ENCODE measurements at regions not wholly inside any gene's neighbourhood (a gene's known extent, or its start where the extent isn't known, plus 50 kb on each side); places are given as distances from the start of the nearest gene placed in this dataset.

DNA sequence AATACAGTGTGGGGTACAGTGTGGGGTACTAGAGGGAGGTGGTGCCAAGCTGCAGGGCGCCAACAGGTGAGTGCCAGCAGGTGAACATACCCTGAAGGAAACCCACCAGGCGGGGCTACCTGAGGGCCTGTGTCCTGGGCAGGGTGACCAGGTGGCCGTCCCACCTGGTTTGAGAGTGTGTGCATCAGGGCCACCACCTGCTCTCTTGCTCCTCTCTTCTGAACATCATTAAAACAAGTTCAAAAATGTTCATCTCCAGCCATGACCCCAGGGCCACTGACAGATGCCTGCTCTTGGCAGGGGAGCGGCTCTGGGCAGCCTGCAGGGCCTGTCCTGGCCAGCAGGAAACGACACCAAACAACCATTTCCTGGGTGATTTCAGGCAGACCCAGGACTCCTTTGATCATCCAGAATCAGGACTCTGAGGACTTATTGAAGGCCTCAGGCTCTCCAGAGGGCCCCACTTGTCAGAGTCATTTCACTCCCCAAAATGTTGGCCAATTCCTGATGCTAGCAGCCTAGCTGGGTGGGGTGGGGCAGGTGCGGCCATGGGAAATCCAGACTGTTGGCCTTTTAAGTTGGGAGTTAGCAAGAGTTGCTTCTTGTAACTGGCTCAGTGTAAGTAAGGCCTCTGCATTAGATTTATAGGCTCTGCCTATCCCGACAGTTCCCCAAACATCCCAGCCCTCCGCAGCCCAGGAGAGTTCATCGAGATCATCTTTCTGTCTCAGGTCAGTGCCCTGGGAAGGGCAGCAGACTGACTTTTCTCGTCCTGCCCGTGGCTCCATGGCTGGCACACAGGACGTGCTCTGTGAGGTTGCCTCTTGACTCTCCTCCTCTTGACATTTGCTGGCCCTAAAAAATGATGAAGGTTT is 111.5 kb upstream of the ZNF236 start (continued):
- TF ChIP-seq MAFK (IDR thresholded peaks at IDR 0.05; ENCODE audit: low read depth, low read length): no peak

DNA sequence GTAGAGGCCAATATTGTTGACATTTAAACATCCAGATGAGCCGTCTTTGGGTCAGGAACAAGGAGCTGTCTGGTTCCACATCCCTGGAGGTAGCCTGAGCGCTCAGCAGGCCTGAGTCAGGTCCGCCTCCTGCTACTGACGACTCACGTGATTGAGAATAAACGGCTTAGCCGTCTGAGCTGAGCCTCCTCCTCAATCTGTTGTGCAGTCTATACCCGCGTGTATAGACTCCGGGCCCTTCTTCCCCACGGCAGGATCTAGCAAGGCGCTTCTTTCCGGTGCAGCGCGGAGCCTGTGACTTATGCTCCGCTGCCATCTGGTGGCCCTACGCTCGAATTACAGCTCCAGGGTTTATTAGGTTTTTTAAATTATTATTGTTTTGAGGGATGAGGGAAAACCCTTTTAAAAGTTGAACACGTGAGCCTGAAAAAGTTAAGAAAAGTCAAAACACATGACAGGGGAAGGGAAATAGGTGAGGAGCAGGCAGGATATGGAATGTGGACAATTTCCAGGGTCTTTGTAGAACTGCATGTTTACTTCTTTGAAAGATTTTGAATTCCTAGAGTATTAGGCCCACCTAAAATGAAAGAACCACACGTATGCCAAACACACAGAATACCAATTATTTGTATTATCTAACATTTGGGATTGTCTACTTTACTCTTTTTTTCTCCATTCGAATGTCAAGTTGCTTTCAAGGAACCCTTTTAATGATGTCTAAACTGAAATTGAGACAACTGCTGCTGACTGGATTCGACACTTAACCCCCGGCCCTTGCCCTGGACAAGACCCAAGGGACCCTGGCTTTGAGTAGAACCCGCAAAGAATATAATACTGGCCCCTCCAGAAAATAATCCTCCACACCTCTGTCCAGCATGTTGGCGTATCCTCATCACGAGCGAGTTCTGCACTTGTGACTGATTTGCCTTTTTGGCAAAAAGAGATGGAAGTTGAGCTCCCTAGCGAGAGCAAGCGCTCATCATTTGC is 112.4 kb upstream of the ZNF236 start:
- peak overlapping the region; percentile 40; the same call in 1 of the 2 replicates for H3K4me2 ChIP-seq (ENCODE audit: low read depth, low read length)
- no peak overlapping the region for H3K14ac ChIP-seq (replicated peaks; ENCODE audit: low read depth, low read length)
- dilution Hi-C loops (cut with HindIII; ENCODE audit: low sequenced_read_pairs, unreplicated experiment) (no loop called here), intact Hi-C loops (cut with micrococcal nuclease) (loop anchor here (1.0 to 5.0 kb wide), 4 partner anchors 217 to 448 kb away; no protein-coding TSS in a partner anchor), in situ Hi-C loops (cut with MboI; ENCODE audit: low sequenced_read_pairs) (no loop called here)
- peak overlapping the region in 1 of 2 experiments; percentile 72; a peak in 1 of 4 replicates for H4K8ac ChIP-seq (ENCODE audit: low read depth in 2 of 2, low read length in 2 of 2)
- no peak overlapping the region for H2BK5ac ChIP-seq (ENCODE audit: low read depth, low read length, poor library complexity, severe bottlenecking)
- no peak overlapping the region for H3K4ac ChIP-seq (ENCODE audit: low read depth, low read length)
- H3K4me1 ChIP-seq (ENCODE audit: control insufficient read depth, insufficient read depth, low read length): no peaks in the 10 kb centered on the region
- POLR2A ChIA-PET (ENCODE audit: unreplicated experiment): no interaction called here
- H3K4me3 ChIP-seq (ENCODE audit: insufficient read depth, low read depth, low read length): no peak overlapping the region
- no peaks in the 10 kb centered on the region; the same call in 1 of the 2 replicates for H3K27me3 ChIP-seq (ENCODE audit: control insufficient read depth, insufficient read depth, low read length)
- no peaks in the 10 kb centered on the region for H3K36me3 ChIP-seq (ENCODE audit: control insufficient read depth, insufficient read depth, low read length)
- H2AK5ac ChIP-seq (ENCODE audit: low read depth, low read length): no peak overlapping the region
- 44% methylated on average over 6 of the region's 29 CpGs; no CpG with 5 or more reads in 1 of the 2 experiments for WGBS, 2 experiments (ENCODE audit: extremely low coverage in 2 of 2, insufficient read length in 1 of 2)
- no TSS peak for BruUV-seq (replicated peaks)
- H3K9ac ChIP-seq (ENCODE audit: low read depth, low read length): 0 out of 2 replicates have a peak overlapping the region, but pooled peaks have one; percentile 36
- H2BK20ac ChIP-seq (ENCODE audit: low read depth, low read length): no peak overlapping the region
- no peak overlapping the region for H2AK9ac ChIP-seq (replicated peaks; ENCODE audit: low read depth, low read length, poor library complexity)
- no peak overlapping the region for H3K27ac ChIP-seq (ENCODE audit: insufficient read depth, low read length)
- H3K56ac ChIP-seq (ENCODE audit: extremely low read depth, insufficient read depth, low read length): no peak overlapping the region
- no peak overlapping the region for H2BK120ac ChIP-seq (ENCODE audit: low read depth, low read length)
- no peaks in the 10 kb centered on the region for H4K20me1 ChIP-seq (ENCODE audit: insufficient read depth, low read length)
- no peaks in the 10 kb centered on the region for H3K79me1 ChIP-seq (ENCODE audit: low read depth in 1 of 2, low read length in 2 of 2)
- peak overlapping the region; percentile 82 for H4K5ac ChIP-seq (ENCODE audit: low read depth, low read length)
- H4K91ac ChIP-seq (ENCODE audit: insufficient read depth, low read depth, low read length): no peak overlapping the region
- no peak overlapping the region for H3K18ac ChIP-seq (ENCODE audit: low read depth, low read length)
- ATAC-seq (ENCODE audit: low read depth) (peak; percentile 99), DNase-seq (peak; percentile 65)
- no peak overlapping the region for H3K23ac ChIP-seq (ENCODE audit: low read depth, low read length)
- TF ChIP-seq SMC3 (IDR thresholded peaks at IDR 0.05; ENCODE audit: low read depth, low read length): peak; percentile 99
- TF ChIP-seq CHD1 (IDR thresholded peaks at IDR 0.05; ENCODE audit: low read depth, low read length): no peak; the same call in 1 of the 2 replicates
- TF ChIP-seq, protein P1, sequence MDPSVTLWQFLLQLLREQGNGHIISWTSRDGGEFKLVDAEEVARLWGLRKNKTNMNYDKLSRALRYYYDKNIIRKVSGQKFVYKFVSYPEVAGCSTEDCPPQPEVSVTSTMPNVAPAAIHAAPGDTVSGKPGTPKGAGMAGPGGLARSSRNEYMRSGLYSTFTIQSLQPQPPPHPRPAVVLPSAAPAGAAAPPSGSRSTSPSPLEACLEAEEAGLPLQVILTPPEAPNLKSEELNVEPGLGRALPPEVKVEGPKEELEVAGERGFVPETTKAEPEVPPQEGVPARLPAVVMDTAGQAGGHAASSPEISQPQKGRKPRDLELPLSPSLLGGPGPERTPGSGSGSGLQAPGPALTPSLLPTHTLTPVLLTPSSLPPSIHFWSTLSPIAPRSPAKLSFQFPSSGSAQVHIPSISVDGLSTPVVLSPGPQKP (IDR thresholded peaks at IDR 0.05; ENCODE audit: borderline replicate concordance, low read depth, low read length): no peak
- TF ChIP-seq, protein P2, sequence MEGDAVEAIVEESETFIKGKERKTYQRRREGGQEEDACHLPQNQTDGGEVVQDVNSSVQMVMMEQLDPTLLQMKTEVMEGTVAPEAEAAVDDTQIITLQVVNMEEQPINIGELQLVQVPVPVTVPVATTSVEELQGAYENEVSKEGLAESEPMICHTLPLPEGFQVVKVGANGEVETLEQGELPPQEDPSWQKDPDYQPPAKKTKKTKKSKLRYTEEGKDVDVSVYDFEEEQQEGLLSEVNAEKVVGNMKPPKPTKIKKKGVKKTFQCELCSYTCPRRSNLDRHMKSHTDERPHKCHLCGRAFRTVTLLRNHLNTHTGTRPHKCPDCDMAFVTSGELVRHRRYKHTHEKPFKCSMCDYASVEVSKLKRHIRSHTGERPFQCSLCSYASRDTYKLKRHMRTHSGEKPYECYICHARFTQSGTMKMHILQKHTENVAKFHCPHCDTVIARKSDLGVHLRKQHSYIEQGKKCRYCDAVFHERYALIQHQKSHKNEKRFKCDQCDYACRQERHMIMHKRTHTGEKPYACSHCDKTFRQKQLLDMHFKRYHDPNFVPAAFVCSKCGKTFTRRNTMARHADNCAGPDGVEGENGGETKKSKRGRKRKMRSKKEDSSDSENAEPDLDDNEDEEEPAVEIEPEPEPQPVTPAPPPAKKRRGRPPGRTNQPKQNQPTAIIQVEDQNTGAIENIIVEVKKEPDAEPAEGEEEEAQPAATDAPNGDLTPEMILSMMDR (conservative IDR thresholded peaks at IDR 0.05; ENCODE audit: low read depth, low read length): peak; percentile 97
- TF ChIP-seq POLR2A (IDR thresholded peaks at IDR 0.05; ENCODE audit: low read depth, low read length): peak; percentile 43; the same call in 1 of the 2 replicates
- TF ChIP-seq NFE2L2 (IDR thresholded peaks at IDR 0.05; ENCODE audit: low read depth, low read length): no peak
- peak; percentile 98 for TF ChIP-seq RAD21 (IDR thresholded peaks at IDR 0.05; ENCODE audit: low read length)
- no peak for TF ChIP-seq FOS (IDR thresholded peaks at IDR 0.05; ENCODE audit: low read depth, low read length)
- 0 out of 2 replicates have a peak, but pooled peaks have one; percentile 24 for TF ChIP-seq MXI1 (IDR thresholded peaks at IDR 0.05; ENCODE audit: borderline replicate concordance, low read depth, low read length)
- no peaks in the 10 kb centered on the region for H3K9me1 ChIP-seq (ENCODE audit: insufficient read depth, low read length)
- CTCF ChIA-PET: interaction anchor here (0.5 to 1.6 kb wide), 7 partner anchors 11 to 361 kb away, joined by 3 to 6 read pairs (median 3); no protein-coding TSS in a partner anchor
- H2BK15ac ChIP-seq (ENCODE audit: low read depth, low read length): no peak overlapping the region
- peak overlapping the region; percentile 93 for H2AFZ ChIP-seq (replicated peaks; ENCODE audit: low read length, poor library complexity)
- H3K9me3 ChIP-seq (ENCODE audit: control insufficient read depth, insufficient read depth, low read length): no peaks in the 10 kb centered on the region

All from IMR-90 (cell line).